Breast epithelium (tissue), 4 donors: ENCODE measurements at regions not wholly inside any gene's neighbourhood (a gene's known extent, or its start where the extent isn't known, plus 50 kb on each side); places are given as distances from the start of the nearest gene placed in this dataset.
"Not testable (repeated sequence)": the region's sequence is repeated elsewhere in the genome, so short reads cannot be mapped to it uniquely, and the experiment has no call there.

Source experiments
- DNase-seq, 2 donors: peaks; one replicate each; pipeline ENCODE4 v3.0.0-alpha.2; 2019; ENCODE audit warnings: low spot score in 2 of 2
- H3K27ac ChIP-seq, 2 donors: fragments of 200-600 bp; sonication (generic) in 1 of 2; one replicate each; pipeline ENCODE4 v1.5.1; 2016 to 2019; ENCODE audit warnings: mild to moderate bottlenecking in 1 of 2
- H3K27me3 ChIP-seq, 2 donors: fragments of 200-600 bp; sonication (generic) in 1 of 2; one replicate each; pipeline versions ENCODE4 v1.5.1 to v1.6.0; 2017 to 2019; ENCODE audit warnings: control low read depth in 1 of 2, mild to moderate bottlenecking in 1 of 2
- H3K36me3 ChIP-seq: fragments of 200-600 bp; one replicate; pipeline ENCODE4 v1.5.1; 2019
- H3K4me1 ChIP-seq, 2 donors: fragments of 200-600 bp; sonication (generic); one replicate each; pipeline ENCODE4 v1.5.1; 2016 to 2019; ENCODE audit warnings: control low read depth in 1 of 2
- H3K4me3 ChIP-seq, 3 donors: fragments of 200-600 bp; sonication (generic); 1 replicate in 2 of 3; 2 replicates in 1 of 3; pipeline ENCODE4 v1.5.1; 2016 to 2019; ENCODE audit warnings: mild to moderate bottlenecking in 3 of 3, moderate library complexity in 2 of 3
- H3K9me3 ChIP-seq, 2 donors: fragments of 200-600 bp; sonication (generic) in 1 of 2; one replicate each; pipeline ENCODE4 v1.5.1; 2016 to 2019; ENCODE audit warnings: control low read depth in 1 of 2
- POLR2A ChIP-seq: fragments of 450-650 bp; IDR thresholded peaks from one replicate; pipeline ENCODE4 v1.6.1; 2016; ENCODE audit warnings: antibody characterized with exemption, mild to moderate bottlenecking, moderate library complexity
- POLR2AphosphoS5 ChIP-seq, 3 donors: sonication (generic); formaldehyde crosslinking; IDR thresholded peaks; one replicate each; pipeline ENCODE4 v1.6.1; 2017; ENCODE audit warnings: antibody characterized with exemption in 3 of 3
- intact Hi-C: fragments of 100-400 bp; cut with DNase I; formaldehyde crosslinking; loops from one replicate; pipeline ENCODE4 v1.15.1; 2023; ENCODE audit warnings: low total_unique reads
- TF ChIP-seq, protein P1 (sequence below), 3 donors: fragments of 450-650 bp; IDR thresholded peaks; one replicate each; pipeline ENCODE4 v1.5.1; 2016 to 2017; ENCODE audit warnings: antibody characterized with exemption in 3 of 3, mild to moderate bottlenecking in 3 of 3, moderate library complexity in 3 of 3

DNA sequence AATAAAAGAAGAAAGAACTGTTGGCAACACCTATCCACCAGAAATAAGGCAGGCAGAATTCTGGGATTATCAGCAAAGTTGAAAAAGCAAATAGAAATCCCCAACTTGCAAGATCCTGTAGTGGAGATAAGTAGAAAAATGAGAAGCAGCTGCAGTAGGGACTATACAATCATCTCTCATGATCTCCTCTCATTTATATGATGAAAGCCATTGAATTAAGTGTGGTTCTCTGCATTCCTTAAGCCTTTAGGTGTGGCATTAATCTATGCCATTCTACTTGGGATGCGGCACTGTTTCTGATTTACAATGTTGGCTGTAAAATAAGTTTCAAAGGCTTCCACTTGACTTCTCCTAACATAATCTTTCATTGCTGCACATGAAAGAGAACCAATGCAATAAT is 869.8 kb downstream of the TRAM1L1 start:
- no peaks in the 10 kb centered on the region for H3K9me3 ChIP-seq
- no peak overlapping the region for H3K27ac ChIP-seq

DNA sequence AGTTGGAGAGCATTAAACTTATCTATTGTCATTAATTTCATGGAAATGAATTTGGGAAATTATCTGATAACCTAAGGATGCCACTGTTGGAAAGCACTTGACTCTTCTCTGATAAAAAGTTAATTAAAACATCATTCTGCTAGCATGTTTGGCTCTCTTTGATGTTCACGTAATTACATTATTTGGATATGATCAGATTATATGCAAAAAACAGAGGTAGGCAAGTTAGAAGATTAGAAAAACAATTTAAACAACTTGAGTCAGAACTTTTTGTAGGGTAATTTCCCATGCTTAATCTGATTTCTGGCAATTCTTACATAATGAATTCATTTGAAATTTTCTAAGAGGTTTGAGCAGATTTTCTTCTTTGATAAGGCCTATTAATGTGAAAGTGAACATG is 882.9 kb downstream of the TRAM1L1 start:
- DNase-seq, result no peak
- Histone ChIP-seq H3K9me3 (no peaks in the 10 kb centered on the region), H3K27ac (no peak overlapping the region), H3K27me3 (no peaks in the 10 kb centered on the region), H3K4me3 (no peak overlapping the region), H3K4me1 (no peaks in the 10 kb centered on the region), H3K36me3 (peaks cover 3% of the 10 kb centered on the region)
- intact Hi-C loops, result no loop called here
- TF ChIP-seq, protein P1, sequence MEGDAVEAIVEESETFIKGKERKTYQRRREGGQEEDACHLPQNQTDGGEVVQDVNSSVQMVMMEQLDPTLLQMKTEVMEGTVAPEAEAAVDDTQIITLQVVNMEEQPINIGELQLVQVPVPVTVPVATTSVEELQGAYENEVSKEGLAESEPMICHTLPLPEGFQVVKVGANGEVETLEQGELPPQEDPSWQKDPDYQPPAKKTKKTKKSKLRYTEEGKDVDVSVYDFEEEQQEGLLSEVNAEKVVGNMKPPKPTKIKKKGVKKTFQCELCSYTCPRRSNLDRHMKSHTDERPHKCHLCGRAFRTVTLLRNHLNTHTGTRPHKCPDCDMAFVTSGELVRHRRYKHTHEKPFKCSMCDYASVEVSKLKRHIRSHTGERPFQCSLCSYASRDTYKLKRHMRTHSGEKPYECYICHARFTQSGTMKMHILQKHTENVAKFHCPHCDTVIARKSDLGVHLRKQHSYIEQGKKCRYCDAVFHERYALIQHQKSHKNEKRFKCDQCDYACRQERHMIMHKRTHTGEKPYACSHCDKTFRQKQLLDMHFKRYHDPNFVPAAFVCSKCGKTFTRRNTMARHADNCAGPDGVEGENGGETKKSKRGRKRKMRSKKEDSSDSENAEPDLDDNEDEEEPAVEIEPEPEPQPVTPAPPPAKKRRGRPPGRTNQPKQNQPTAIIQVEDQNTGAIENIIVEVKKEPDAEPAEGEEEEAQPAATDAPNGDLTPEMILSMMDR (IDR thresholded peaks at IDR 0.05), result no peak
- TF ChIP-seq POLR2AphosphoS5 (IDR thresholded peaks at IDR 0.05), result no peak
- no peak for TF ChIP-seq POLR2A

More for the DNA sequence above, 869.8 kb downstream of the TRAM1L1 start:
- intact Hi-C loops, result loop anchor here (10.0 kb wide), 1 partner anchor 1789 kb away; no protein-coding TSS in a partner anchor
- Histone ChIP-seq H3K36me3 (no peaks in the 10 kb centered on the region), H3K27me3 (no peaks in the 10 kb centered on the region), H3K4me1 (no peaks in the 10 kb centered on the region), H3K4me3 (no peak overlapping the region)
- TF ChIP-seq POLR2AphosphoS5 (IDR thresholded peaks at IDR 0.05) (no peak), POLR2A (no peak)
- TF ChIP-seq, protein P1 (IDR thresholded peaks at IDR 0.05), result no peak
- no peak for DNase-seq

DNA sequence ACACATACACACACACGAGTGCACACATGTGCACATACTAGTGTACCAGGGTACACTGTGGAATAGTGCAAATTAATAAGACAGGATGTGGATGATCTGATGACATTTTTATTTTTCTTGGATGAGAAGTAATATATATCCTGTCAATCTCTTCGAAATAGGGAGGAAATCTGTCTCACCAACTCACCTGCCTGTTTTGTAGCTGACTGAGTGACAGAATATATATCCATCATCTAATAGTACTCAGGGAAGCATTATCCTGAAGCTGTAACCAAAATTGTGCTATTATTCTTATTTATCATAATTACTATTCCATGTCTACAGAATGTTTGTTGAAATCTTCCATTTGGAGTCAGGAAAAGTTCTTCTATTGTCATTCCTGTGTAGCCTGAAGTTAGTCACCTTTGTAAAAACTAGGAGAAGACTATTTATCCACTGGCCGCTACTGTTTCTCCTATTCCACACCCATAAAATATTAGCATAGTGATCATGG is 888.0 kb downstream of the TRAM1L1 start:
- H3K9me3 ChIP-seq, result no peaks in the 10 kb centered on the region
- no peak for DNase-seq
- no peak overlapping the region for H3K27ac ChIP-seq
- TF ChIP-seq POLR2A (no peak), POLR2AphosphoS5 (IDR thresholded peaks at IDR 0.05) (no peak)
- TF ChIP-seq, protein P1 (IDR thresholded peaks at IDR 0.05), result no peak
- H3K4me3 ChIP-seq, result no peak overlapping the region
- intact Hi-C loops, result no loop called here
- no peaks in the 10 kb centered on the region for H3K27me3 ChIP-seq
- peaks cover 3% of the 10 kb centered on the region for H3K36me3 ChIP-seq
- no peaks in the 10 kb centered on the region for H3K4me1 ChIP-seq

DNA sequence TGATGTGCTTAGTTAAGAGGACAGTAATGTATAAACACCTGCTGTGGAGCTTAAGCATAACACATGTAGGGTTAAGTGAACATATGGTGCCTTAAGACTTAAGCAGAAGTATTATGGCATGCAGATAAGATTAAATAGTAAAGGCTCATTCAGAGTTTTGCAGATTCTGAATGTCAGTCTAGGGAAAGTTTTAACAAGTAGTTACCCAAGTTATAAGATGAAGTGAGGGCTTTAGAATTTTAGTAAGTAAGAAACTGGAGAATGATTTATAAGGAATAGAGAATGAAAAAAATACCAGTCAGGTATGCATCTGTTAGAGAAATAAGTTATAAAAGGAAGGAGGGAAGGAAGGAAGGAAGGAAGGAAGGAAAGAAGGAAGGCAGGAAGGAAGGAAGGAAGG is 902.1 kb downstream of the TRAM1L1 start:
- Histone ChIP-seq H3K27ac (no peak overlapping the region), H3K27me3 (no peaks in the 10 kb centered on the region), H3K9me3 (no peaks in the 10 kb centered on the region), H3K36me3 (no peaks in the 10 kb centered on the region), H3K4me1 (no peaks in the 10 kb centered on the region), H3K4me3 (no peak overlapping the region)
- intact Hi-C loops, result no loop called here
- no peak for DNase-seq
- TF ChIP-seq POLR2A (no peak), POLR2AphosphoS5 (IDR thresholded peaks at IDR 0.05) (no peak)
- TF ChIP-seq, protein P1 (IDR thresholded peaks at IDR 0.05), result no peak

DNA sequence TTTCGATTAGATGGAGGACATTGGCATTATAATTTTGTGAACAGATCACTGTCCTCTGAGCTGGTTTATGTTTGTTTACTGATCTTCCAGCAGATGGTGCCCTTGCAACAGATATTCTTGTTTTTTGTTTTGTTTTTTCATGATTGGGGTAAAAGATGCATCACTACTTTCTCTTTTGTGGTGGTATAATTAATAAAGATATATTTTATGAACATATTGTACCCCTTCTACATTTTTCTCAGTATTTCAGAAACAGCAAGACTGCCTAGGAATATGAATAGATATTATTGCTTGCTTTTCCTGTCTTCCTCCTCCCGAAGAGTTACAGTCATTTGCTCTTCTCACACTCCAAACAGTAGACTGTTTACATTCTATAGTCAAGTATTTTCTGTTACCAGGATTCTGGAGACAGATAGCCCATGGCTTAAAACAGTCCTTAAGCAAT is 905.2 kb downstream of the TRAM1L1 start:
- Histone ChIP-seq H3K27me3 (no peaks in the 10 kb centered on the region), H3K27ac (no peak overlapping the region), H3K4me1 (no peaks in the 10 kb centered on the region), H3K9me3 (no peaks in the 10 kb centered on the region), H3K36me3 (no peaks in the 10 kb centered on the region), H3K4me3 (no peak overlapping the region)
- intact Hi-C loops, result no loop called here
- no peak for DNase-seq
- TF ChIP-seq POLR2AphosphoS5 (IDR thresholded peaks at IDR 0.05), result no peak
- no peak for TF ChIP-seq POLR2A
- TF ChIP-seq, protein P1 (IDR thresholded peaks at IDR 0.05), result no peak

DNA sequence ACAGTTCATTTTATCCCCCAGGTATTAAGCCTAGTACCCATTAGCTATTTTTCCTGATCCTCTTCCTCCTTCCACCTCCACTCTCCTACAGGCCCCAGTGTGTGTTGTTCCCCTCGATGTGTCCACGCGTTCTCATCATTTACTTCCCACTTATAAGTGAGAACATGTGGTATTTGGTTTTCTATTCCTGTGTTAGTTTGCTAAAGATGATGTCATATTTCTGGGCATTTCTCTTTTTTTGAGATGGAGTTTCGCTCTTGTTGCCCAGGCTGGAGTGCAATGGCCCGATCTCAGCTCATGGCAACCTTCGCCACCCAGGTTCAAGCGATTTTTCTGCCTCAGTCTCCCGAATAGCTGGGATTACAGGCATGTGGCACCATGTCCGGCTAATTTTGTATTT is 934.0 kb downstream of the TRAM1L1 start:
- not testable (repeated sequence) for H3K27ac ChIP-seq, H3K36me3 ChIP-seq, H3K27me3 ChIP-seq, H3K4me1 ChIP-seq, H3K9me3 ChIP-seq, H3K4me3 ChIP-seq, DNase-seq
- intact Hi-C loops, result loop anchor here (10.0 kb wide), 1 partner anchor 1453 kb away; no protein-coding TSS in a partner anchor
